MM.1S (cell line): ENCODE measurements at regions not wholly inside any gene's neighbourhood (a gene's known extent, or its start where the extent isn't known, plus 50 kb on each side); places are given as distances from the start of the nearest gene placed in this dataset.

Experiments used
- CTCF ChIP-seq: fragments of 300-600 bp; sonication (generic); IDR thresholded peaks from 2 replicates; pipeline ENCODE4 v1.5.1; 2016; ENCODE audit warnings: antibody characterized with exemption, low read length, mixed read lengths
- EZH2 ChIP-seq: fragments of 300-600 bp; sonication (generic); optimal IDR thresholded peaks from 2 replicates; pipeline ENCODE3; 2017; ENCODE audit warnings: low read depth, mild to moderate bottlenecking, antibody characterized with exemption, low read length, mixed read lengths
- EZH2phosphoT487 ChIP-seq: fragments of 300-600 bp; sonication (generic); IDR thresholded peaks from 2 replicates; pipeline ENCODE4 v1.6.1; 2018; ENCODE audit warnings: antibody characterized with exemption, low read length

- TF ChIP-seq CTCF (no peak), EZH2 (no peak), EZH2phosphoT487 (no peak)
These were observed 139.4 kb upstream of the PPP1R26 start for GRCh38 chr9:135340143-135340655.
